ENCODE measurements at regions not wholly inside any gene's neighbourhood (a gene's known extent, or its start where the extent isn't known, plus 50 kb on each side); places are given as distances from the start of the nearest gene placed in this dataset.

- Histone ChIP-seq H3K4me3 (no peak overlapping the region), H3K27me3 (ENCODE audit: low read depth) (peaks cover 9% of the 10 kb centered on the region), H3K4me1 (no peaks in the 10 kb centered on the region), H3K36me3 (replicated peaks) (no peaks in the 10 kb centered on the region), H3K9me3 (no peaks in the 10 kb centered on the region)
- in situ Hi-C loops (cut with MboI; ENCODE audit: low sequenced_read_pairs), result no loop called here
- DNase-seq (ENCODE audit: low spot score in 2 of 2), result peak; percentile 39 to 61
Measured at GRCh38 chr5:141800617-141801016, 77.6 kb downstream of the PCDH1 start.

- H3K9me3 ChIP-seq, result no peaks in the 10 kb centered on the region
- H3K27me3 ChIP-seq (ENCODE audit: low read depth), result peaks cover 6% of the 10 kb centered on the region
- H3K4me3 ChIP-seq, result no peak overlapping the region
- H3K4me1 ChIP-seq, result no peaks in the 10 kb centered on the region
- no peak for DNase-seq (ENCODE audit: low spot score in 2 of 2)
- in situ Hi-C loops (cut with MboI; ENCODE audit: low sequenced_read_pairs), result no loop called here
- H3K36me3 ChIP-seq (replicated peaks), result no peaks in the 10 kb centered on the region
Measured at GRCh38 chr5:141799507-141800167, 78.6 kb downstream of the PCDH1 start.

GRCh38 chr5:141797425-141797824 is 80.8 kb downstream of the PCDH1 start:
- in situ Hi-C loops (cut with MboI; ENCODE audit: low sequenced_read_pairs), result no loop called here
- H3K9me3 ChIP-seq, result no peaks in the 10 kb centered on the region
- H3K27me3 ChIP-seq (ENCODE audit: low read depth), result no peaks in the 10 kb centered on the region
- H3K36me3 ChIP-seq (replicated peaks), result no peaks in the 10 kb centered on the region
- H3K4me1 ChIP-seq, result no peaks in the 10 kb centered on the region
- no peak overlapping the region for H3K4me3 ChIP-seq
- no peak for DNase-seq (ENCODE audit: low spot score in 2 of 2)

GRCh38 chr5:141795421-141795820 is 82.8 kb downstream of the PCDH1 start:
- DNase-seq (ENCODE audit: low spot score in 2 of 2), result no peak
- in situ Hi-C loops (cut with MboI; ENCODE audit: low sequenced_read_pairs), result no loop called here
- Histone ChIP-seq H3K27me3 (ENCODE audit: low read depth) (no peaks in the 10 kb centered on the region), H3K9me3 (no peaks in the 10 kb centered on the region), H3K36me3 (replicated peaks) (no peaks in the 10 kb centered on the region), H3K4me3 (no peak overlapping the region), H3K4me1 (no peaks in the 10 kb centered on the region)

GRCh38 chr5:141793881-141794280 is 84.3 kb downstream of the PCDH1 start:
- Histone ChIP-seq H3K27me3 (ENCODE audit: low read depth) (peaks cover 2% of the 10 kb centered on the region), H3K9me3 (no peaks in the 10 kb centered on the region), H3K4me1 (no peaks in the 10 kb centered on the region), H3K4me3 (no peak overlapping the region), H3K36me3 (replicated peaks) (no peaks in the 10 kb centered on the region)
- in situ Hi-C loops (cut with MboI; ENCODE audit: low sequenced_read_pairs), result no loop called here
- DNase-seq (ENCODE audit: low spot score in 2 of 2), result no peak

GRCh38 chr5:141793403-141793802 is 84.8 kb downstream of the PCDH1 start:
- no peak for DNase-seq (ENCODE audit: low spot score in 2 of 2)
- in situ Hi-C loops (cut with MboI; ENCODE audit: low sequenced_read_pairs), result no loop called here

GRCh38 chr5:141790630-141791029 is 87.6 kb downstream of the PCDH1 start:
- Histone ChIP-seq H3K4me3 (no peak overlapping the region), H3K27me3 (ENCODE audit: low read depth) (peaks cover 8% of the 10 kb centered on the region)
- in situ Hi-C loops (cut with MboI; ENCODE audit: low sequenced_read_pairs), result no loop called here

More at GRCh38 chr5:141793403-141793802, 84.8 kb downstream of the PCDH1 start:
- Histone ChIP-seq H3K4me1 (no peaks in the 10 kb centered on the region), H3K9me3 (no peaks in the 10 kb centered on the region), H3K36me3 (replicated peaks) (no peaks in the 10 kb centered on the region), H3K4me3 (no peak overlapping the region), H3K27me3 (ENCODE audit: low read depth) (peaks cover 7% of the 10 kb centered on the region)

GRCh38 chr5:141789330-141789729 is 88.9 kb downstream of the PCDH1 start:
- Histone ChIP-seq H3K27me3 (ENCODE audit: low read depth) (peaks cover 8% of the 10 kb centered on the region), H3K9me3 (no peaks in the 10 kb centered on the region), H3K4me1 (no peaks in the 10 kb centered on the region), H3K36me3 (replicated peaks) (no peaks in the 10 kb centered on the region), H3K4me3 (no peak overlapping the region)
- in situ Hi-C loops (cut with MboI; ENCODE audit: low sequenced_read_pairs), result no loop called here
- no peak for DNase-seq (ENCODE audit: low spot score in 2 of 2)

More at GRCh38 chr5:141790630-141791029, 87.6 kb downstream of the PCDH1 start:
- H3K36me3 ChIP-seq (replicated peaks), result no peaks in the 10 kb centered on the region
- DNase-seq (ENCODE audit: low spot score in 2 of 2), result no peak
- H3K9me3 ChIP-seq, result no peaks in the 10 kb centered on the region
- H3K4me1 ChIP-seq, result no peaks in the 10 kb centered on the region

- no peak overlapping the region for H3K4me3 ChIP-seq
- no peaks in the 10 kb centered on the region for H3K9me3 ChIP-seq
- DNase-seq (ENCODE audit: low spot score in 2 of 2), result no peak
- peaks cover 8% of the 10 kb centered on the region for H3K27me3 ChIP-seq (ENCODE audit: low read depth)
- H3K4me1 ChIP-seq, result no peaks in the 10 kb centered on the region
- H3K36me3 ChIP-seq (replicated peaks), result no peaks in the 10 kb centered on the region
- in situ Hi-C loops (cut with MboI; ENCODE audit: low sequenced_read_pairs), result no loop called here
Measured at GRCh38 chr5:141788296-141788970, 89.8 kb downstream of the PCDH1 start.

GRCh38 chr5:141787376-141787775 is 90.8 kb downstream of the PCDH1 start:
- Histone ChIP-seq H3K36me3 (replicated peaks) (no peaks in the 10 kb centered on the region), H3K27me3 (ENCODE audit: low read depth) (peaks cover 8% of the 10 kb centered on the region), H3K4me3 (no peak overlapping the region), H3K9me3 (no peaks in the 10 kb centered on the region), H3K4me1 (no peaks in the 10 kb centered on the region)
- DNase-seq (ENCODE audit: low spot score in 2 of 2), result no peak
- in situ Hi-C loops (cut with MboI; ENCODE audit: low sequenced_read_pairs), result no loop called here

- Histone ChIP-seq H3K27me3 (ENCODE audit: low read depth) (peaks cover 8% of the 10 kb centered on the region), H3K36me3 (replicated peaks) (no peaks in the 10 kb centered on the region), H3K9me3 (no peaks in the 10 kb centered on the region), H3K4me3 (no peak overlapping the region), H3K4me1 (no peaks in the 10 kb centered on the region)
- in situ Hi-C loops (cut with MboI; ENCODE audit: low sequenced_read_pairs), result no loop called here
- no peak for DNase-seq (ENCODE audit: low spot score in 2 of 2)
Measured at GRCh38 chr5:141786700-141787099, 91.5 kb downstream of the PCDH1 start.

- H3K27me3 ChIP-seq (ENCODE audit: low read depth), result peaks cover 8% of the 10 kb centered on the region
- in situ Hi-C loops (cut with MboI; ENCODE audit: low sequenced_read_pairs), result no loop called here
- no peaks in the 10 kb centered on the region for H3K9me3 ChIP-seq
- no peaks in the 10 kb centered on the region for H3K36me3 ChIP-seq (replicated peaks)
- no peak overlapping the region for H3K4me3 ChIP-seq
- H3K4me1 ChIP-seq, result no peaks in the 10 kb centered on the region
- no peak for DNase-seq (ENCODE audit: low spot score in 2 of 2)
Measured at GRCh38 chr5:141785711-141786110, 92.5 kb downstream of the PCDH1 start.

- Histone ChIP-seq H3K36me3 (replicated peaks) (no peaks in the 10 kb centered on the region), H3K4me3 (no peak overlapping the region)
Measured at GRCh38 chr5:141785135-141785534, 93.1 kb downstream of the PCDH1 start.

GRCh38 chr5:141784529-141784928 is 93.7 kb downstream of the PCDH1 start:
- DNase-seq (ENCODE audit: low spot score in 2 of 2), result no peak
- peaks cover 8% of the 10 kb centered on the region for H3K27me3 ChIP-seq (ENCODE audit: low read depth)
- no peaks in the 10 kb centered on the region for H3K9me3 ChIP-seq
- H3K4me3 ChIP-seq, result no peak overlapping the region
- no peaks in the 10 kb centered on the region for H3K36me3 ChIP-seq (replicated peaks)
- in situ Hi-C loops (cut with MboI; ENCODE audit: low sequenced_read_pairs), result no loop called here
- no peaks in the 10 kb centered on the region for H3K4me1 ChIP-seq

More at GRCh38 chr5:141785135-141785534, 93.1 kb downstream of the PCDH1 start:
- H3K4me1 ChIP-seq, result no peaks in the 10 kb centered on the region
- in situ Hi-C loops (cut with MboI; ENCODE audit: low sequenced_read_pairs), result no loop called here
- peaks cover 8% of the 10 kb centered on the region for H3K27me3 ChIP-seq (ENCODE audit: low read depth)
- DNase-seq (ENCODE audit: low spot score in 2 of 2), result no peak
- no peaks in the 10 kb centered on the region for H3K9me3 ChIP-seq

Data from HAP-1 (cell line).